ENCODE measurements at regions not wholly inside any gene's neighbourhood (a gene's known extent, or its start where the extent isn't known, plus 50 kb on each side); places are given as distances from the start of the nearest gene placed in this dataset.
A peak's percentile ranks its signal among the peaks of the same experiment; 100 is the strongest.

GRCh38 chr13:86098511-86098910, 299.3 kb upstream of the SLITRK6 start:
- ChIA-PET CTCF (no interaction called here), POLR2A (ENCODE audit: low non-redundant PET) (no interaction called here)
- no peak overlapping the region for H3K27ac ChIP-seq
- DNase-seq (ENCODE audit: low spot score): no peak
- no peak for TF ChIP-seq CTCF (conservative IDR thresholded peaks at IDR 0.05; ENCODE audit: low read depth)

GRCh38 chr13:86095351-86095750, 296.1 kb upstream of the SLITRK6 start:
- ChIA-PET CTCF (no interaction called here), POLR2A (ENCODE audit: low non-redundant PET) (no interaction called here)
- DNase-seq (ENCODE audit: low spot score): no peak
- H3K27ac ChIP-seq: no peak overlapping the region
- no peak for TF ChIP-seq CTCF (conservative IDR thresholded peaks at IDR 0.05; ENCODE audit: low read depth)

- ChIA-PET POLR2A (ENCODE audit: low non-redundant PET) (no interaction called here), CTCF (no interaction called here)
- TF ChIP-seq CTCF (conservative IDR thresholded peaks at IDR 0.05; ENCODE audit: low read depth): no peak
- no peak overlapping the region for H3K27ac ChIP-seq
- DNase-seq (ENCODE audit: low spot score): no peak
Measured at GRCh38 chr13:86090181-86090580, 291.0 kb upstream of the SLITRK6 start.

- no peak for TF ChIP-seq CTCF (conservative IDR thresholded peaks at IDR 0.05; ENCODE audit: low read depth)
- DNase-seq (ENCODE audit: low spot score): peak; percentile 8
- ChIA-PET CTCF (no interaction called here), POLR2A (ENCODE audit: low non-redundant PET) (no interaction called here)
- H3K27ac ChIP-seq: no peak overlapping the region
Measured at GRCh38 chr13:86087244-86087643, 288.0 kb upstream of the SLITRK6 start.

DNA sequence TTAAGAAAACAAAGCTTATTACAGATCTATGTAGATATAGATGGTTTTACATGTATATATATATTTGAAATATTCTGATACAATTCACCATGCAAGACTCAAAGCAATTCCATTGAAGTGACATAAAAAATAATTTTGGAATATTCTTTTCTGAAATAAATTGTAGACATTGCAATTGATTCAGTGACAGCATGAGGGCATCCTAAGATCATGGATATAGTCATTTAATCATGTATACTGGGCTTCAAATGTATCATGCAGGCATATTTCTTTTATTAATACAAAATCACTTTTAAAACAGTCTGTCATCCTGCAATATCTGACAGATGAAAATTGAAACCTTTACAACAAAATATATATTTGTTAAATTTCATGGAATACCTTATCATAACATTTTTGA, 286.7 kb upstream of the SLITRK6 start:
- H3K27ac ChIP-seq: no peak overlapping the region
- ChIA-PET POLR2A (ENCODE audit: low non-redundant PET) (no interaction called here), CTCF (no interaction called here)
- TF ChIP-seq CTCF (conservative IDR thresholded peaks at IDR 0.05; ENCODE audit: low read depth): peak; percentile 22; the same call in 1 of the 2 replicates
- DNase-seq (ENCODE audit: low spot score): no peak

GRCh38 chr13:86082121-86082520, 282.9 kb upstream of the SLITRK6 start:
- ChIA-PET CTCF (no interaction called here), POLR2A (ENCODE audit: low non-redundant PET) (no interaction called here)
- H3K27ac ChIP-seq: no peak overlapping the region
- no peak for TF ChIP-seq CTCF (conservative IDR thresholded peaks at IDR 0.05; ENCODE audit: low read depth)
- no peak for DNase-seq (ENCODE audit: low spot score)

All from RWPE1 (cell line).